ENCODE measurements at regions not wholly inside any gene's neighbourhood (a gene's known extent, or its start where the extent isn't known, plus 50 kb on each side); places are given as distances from the start of the nearest gene placed in this dataset.

- TF ChIP-seq RAD21 (IDR thresholded peaks at IDR 0.05; ENCODE audit: low read length) (no peak), CTCF (conservative IDR thresholded peaks at IDR 0.05; ENCODE audit: low read depth, low read length) (no peak), POLR2A (IDR thresholded peaks at IDR 0.05; ENCODE audit: low read depth, low read length) (no peak)
These were observed 160.1 kb downstream of the TBX15 start for GRCh38 chr1:118828038-118828437.
